Effector CD4-positive, alpha-beta T cell (primary cell): ENCODE measurements at regions not wholly inside any gene's neighbourhood (a gene's known extent, or its start where the extent isn't known, plus 50 kb on each side); places are given as distances from the start of the nearest gene placed in this dataset.
"Not testable (repeated sequence)": the region's sequence is repeated elsewhere in the genome, so short reads cannot be mapped to it uniquely, and the experiment has no call there.

Experiments
- DNase-seq: peaks from one replicate; pipeline ENCODE4 v3.0.0-alpha.2; 2020

DNA sequence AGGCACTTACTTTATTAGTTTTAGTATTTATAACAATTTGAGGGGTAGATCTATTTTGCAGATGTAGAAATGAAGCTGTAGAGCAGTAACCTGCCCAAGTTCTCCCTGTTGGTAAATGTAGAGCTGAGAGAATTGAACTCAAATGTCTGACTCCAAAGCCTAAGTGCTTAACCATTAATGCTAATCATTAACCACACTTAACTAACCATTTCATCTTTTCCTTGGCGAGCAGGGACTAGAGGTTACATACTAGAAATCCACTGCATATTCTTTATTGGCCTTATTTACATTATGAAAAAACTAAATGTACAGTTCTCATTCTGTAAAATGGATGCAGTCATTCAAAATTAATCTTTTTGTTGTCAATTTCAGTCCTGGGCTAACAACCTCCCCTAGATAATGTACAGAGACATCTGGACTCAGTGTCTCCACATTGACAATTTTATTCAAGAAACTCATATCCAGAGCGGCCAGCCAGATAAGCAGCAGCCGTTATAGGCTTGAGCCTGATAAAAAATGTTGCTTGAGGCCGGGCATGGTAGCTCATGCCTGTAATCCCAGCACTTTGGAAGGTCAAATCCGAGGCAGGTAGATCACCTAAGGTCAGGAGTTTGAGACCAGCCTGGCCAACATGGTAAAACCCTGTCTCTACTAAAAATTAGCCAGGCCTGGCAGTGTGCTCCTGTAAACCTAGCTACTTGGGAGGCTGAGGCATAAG is 76.7 kb upstream of the PICALM start:
- no peak for DNase-seq

DNA sequence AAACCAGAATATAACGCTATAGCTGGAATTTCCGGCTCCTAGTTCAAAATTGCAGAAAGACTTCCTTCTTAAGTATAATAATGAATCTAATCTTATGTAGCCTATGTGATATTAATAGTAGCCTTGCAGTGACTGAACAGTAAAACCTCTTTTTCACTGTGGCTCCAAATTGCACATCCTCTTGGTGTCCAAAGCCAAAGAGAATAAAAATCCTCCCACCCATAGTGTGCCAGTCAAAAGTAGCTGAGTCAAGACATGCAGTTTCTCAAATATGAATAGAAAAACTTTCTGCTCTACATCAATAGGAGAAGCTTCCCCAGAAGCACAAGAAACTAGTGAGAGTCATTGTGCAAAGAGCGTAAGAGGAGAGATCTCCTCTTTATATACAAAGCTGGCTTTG is 76.0 kb upstream of the PICALM start:
- no peak for DNase-seq

GRCh38 chr11:86144087-86144486 is 75.2 kb upstream of the PICALM start:
- not testable (repeated sequence) for DNase-seq

DNA sequence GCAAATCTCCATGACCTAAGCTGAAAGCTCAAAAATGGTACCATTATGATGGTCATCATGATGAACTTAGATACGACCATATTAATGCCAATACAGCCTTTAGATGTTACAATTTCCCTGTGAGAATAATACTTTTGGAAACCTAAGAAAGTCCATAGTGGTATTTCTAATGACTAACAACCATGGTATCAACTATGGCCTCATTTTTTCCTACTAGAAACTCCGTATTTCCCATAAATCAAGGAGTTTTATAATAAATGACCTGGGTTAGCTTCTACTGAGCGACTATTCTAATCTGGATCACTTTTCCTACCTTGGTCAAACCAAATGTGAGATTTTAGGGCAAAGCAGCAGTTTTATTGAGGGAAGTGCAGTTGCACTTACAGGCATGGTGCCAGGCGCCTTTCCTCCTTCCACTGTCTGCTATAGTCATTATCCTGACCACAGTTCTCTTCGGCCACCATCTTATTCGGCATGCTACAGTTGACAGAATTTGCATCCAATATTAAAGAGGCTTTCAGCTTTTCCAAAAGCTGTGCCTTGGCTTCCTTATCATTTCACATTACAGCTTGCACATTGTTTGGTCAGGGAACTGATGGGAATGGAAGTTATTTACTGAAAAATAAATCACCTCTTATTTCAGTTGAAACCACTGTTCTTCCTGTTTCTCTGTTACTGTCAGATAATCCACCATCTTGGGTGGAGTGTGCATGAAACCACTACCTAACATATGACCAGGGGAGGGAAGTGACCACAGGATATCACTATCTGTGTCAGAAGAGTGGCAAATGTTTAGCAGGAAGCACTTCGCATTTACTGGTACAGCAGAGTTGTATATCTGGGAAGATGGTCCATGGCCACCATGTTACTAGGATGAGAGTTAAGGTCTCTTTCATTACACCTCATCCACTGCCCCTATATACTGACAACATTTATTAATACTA is 74.5 kb upstream of the PICALM start:
- DNase-seq: no peak

- DNase-seq: no peak
Measured at GRCh38 chr11:86142170-86142569, 73.3 kb upstream of the PICALM start.

DNA sequence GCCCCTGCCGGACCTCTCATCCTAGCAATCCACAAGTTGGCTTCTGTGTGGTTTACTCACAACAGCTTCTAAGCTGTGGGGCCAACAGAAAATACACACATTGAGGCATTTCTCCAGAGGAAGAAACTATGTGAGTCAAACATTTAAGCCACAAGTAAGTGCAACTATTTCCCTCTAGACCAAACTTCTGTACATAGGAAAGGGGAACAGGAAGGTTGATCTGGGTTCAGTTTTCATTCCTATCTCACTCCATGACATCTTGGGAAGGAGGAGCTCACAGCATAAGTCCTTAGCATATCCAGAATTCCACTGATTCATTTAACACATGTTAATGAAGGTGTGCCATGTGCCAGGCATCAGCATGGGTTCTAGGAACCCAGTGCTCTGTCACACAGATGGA is 72.8 kb upstream of the PICALM start:
- no peak for DNase-seq

DNA sequence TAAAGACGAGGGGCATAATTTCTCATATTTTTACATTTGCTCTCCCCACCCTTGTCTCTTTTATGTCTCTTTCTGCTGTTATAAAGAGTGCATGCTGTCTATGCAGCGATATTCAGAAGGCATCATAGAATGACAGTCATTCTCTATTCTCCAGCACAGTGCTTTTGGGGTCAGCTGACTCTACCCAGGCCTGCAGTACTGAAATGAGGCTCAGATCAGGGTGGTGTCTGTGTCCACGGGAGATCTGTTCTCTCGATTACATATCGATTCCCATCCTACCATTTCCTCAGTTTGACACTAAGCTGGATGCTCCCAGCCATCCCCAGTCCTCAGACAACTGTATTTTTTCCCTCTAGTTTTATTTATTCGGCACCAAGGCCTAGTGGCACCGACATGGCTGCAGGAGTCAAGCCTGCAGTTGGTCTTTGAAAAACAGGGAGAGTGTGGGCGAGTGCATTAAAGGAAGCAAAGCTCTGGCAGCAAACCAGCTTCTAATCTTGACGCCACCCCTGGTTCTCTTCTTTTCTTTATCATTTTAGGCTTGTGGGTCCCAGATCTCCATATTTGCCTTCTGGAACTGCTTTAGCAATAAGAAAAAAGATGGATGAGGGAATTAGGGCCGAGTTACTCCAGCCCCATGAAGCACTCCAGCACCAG is 71.6 kb upstream of the PICALM start:
- DNase-seq: no peak

- DNase-seq: no peak
Measured at GRCh38 chr11:86138958-86139357, 70.1 kb upstream of the PICALM start.

GRCh38 chr11:86136538-86136937 is 67.7 kb upstream of the PICALM start:
- DNase-seq: no peak

GRCh38 chr11:86135319-86135714 is 66.4 kb upstream of the PICALM start:
- DNase-seq: no peak

GRCh38 chr11:86134580-86135318 is 65.9 kb upstream of the PICALM start:
- no peak for DNase-seq

- no peak for DNase-seq
Measured at GRCh38 chr11:86132667-86133249, 63.9 kb upstream of the PICALM start.

- no peak for DNase-seq
Measured at GRCh38 chr11:86129740-86130540, 61.1 kb upstream of the PICALM start.

DNA sequence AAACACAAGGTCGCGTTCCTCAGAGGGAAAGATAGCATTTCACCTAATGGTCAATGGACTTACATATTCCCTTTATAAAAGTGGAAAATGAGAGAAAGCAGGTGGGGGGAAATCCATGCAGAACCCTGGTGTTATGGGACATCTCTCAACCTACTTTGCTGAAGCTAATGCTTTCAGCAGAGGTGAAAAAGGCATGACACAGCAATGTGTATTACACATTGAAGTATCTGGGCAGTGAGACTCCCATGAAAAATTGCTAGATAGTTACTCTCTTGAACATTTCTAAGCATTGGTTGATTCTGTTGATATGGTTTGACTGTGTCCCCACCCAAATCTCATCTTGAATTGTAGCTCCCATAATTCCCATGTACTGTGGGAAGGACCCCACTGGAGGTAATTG is 60.0 kb upstream of the PICALM start:
- DNase-seq: no peak

- no peak for DNase-seq
Measured at GRCh38 chr11:86126862-86127261, 58.0 kb upstream of the PICALM start.

DNA sequence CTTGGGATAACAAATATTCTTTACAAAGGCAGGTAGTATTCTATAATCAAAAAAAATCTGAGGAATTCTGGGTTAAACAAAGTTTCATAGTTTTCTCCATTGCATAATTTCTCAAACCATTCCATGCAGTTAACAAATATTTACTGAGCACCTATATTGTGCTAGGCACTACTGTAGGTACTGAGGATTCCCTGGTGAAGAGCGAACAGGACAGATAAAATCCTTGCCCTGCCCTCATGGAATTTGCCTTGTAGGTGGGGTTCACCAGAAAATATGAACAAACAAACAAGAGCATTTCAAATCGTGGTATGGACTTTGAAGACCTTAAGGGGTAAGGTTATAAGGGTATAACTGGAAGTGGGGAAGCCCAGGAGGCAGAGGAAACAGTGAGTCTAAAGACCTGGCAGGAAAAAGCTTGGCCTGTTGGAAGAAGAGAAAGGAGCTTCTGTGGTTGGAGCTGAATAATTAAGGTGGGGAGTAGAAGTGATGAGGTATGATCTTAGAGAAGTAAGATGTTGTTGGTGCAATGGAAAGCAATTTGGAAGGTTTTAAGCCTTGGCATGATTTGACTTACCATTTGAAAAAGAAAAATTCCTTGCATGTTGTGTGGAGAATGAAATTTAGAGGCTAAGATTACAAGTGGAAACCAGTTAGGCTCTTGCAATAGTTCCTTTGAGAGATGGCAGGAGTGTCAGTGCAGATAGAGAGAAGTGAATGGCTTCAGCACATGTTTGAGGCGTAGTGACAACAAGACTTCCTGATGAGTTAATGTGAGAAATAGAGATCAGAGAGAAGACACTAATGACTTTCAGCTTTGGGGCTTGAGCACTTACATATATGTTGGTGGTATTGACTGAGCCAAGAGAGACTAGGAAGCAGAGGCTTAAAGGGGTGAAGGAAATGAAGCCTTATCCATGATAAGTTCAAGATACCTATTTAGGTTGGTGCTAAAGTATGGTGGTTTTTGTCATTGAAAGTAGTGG is 55.7 kb upstream of the PICALM start:
- DNase-seq: no peak

- DNase-seq: no peak
Measured at GRCh38 chr11:86122773-86123172, 53.9 kb upstream of the PICALM start.

GRCh38 chr11:86120807-86121206 is 51.9 kb upstream of the PICALM start:
- no peak for DNase-seq

DNA sequence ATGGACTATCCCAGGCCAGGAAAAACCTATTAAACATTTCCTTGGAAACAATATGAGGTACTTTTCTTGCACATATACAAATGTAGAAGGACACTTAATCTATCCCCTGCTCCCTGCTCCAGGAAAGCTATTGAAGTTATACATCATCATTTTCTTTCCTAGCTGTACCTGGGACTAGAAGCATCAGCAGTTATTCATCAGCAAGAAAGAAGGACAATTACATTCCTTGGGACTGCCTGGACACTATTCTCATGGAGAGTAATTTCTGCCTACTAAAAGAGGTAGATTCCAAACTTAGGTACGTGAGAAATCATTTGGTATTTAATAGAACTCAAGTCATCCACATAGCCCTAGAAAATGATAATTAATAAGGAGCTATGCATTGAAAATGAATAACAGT is 51.0 kb upstream of the PICALM start:
- no peak for DNase-seq

DNA sequence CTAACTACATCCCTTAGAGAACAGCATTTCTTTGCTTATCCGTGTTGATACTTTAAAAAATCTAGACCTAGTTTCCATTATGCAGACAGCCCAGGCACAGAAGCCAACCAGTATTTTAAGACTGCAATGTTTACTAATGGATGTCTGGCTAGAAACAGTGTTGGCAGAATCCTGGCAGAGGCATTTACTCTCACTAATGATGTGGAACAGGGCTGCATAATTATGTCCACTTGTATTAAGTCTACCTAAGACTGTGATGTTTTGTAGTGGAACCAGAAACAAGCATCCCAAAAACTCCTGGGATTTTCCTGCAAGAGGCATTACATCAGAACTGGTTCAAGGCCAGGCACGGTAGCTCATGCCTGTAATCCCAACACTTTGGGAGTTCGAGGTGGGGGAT is 50.2 kb upstream of the PICALM start:
- no peak for DNase-seq
